GM19193 (cell line): ENCODE measurements at regions not wholly inside any gene's neighbourhood (a gene's known extent, or its start where the extent isn't known, plus 50 kb on each side); places are given as distances from the start of the nearest gene placed in this dataset.

Source experiments
- POLR2A ChIP-seq: IDR thresholded peaks from 4 replicates; pipeline ENCODE4 v1.6.1; 2011; ENCODE audit not compliant: insufficient read depth, insufficient read length; ENCODE audit errors: extremely low read depth

- TF ChIP-seq POLR2A, result no peak
Measured at GRCh38 chr14:95597784-95598211, 62.9 kb downstream of the GLRX5 start.

- TF ChIP-seq POLR2A, result no peak
Measured at GRCh38 chr14:95601650-95602049, 66.8 kb downstream of the GLRX5 start.

- TF ChIP-seq POLR2A, result no peak
Measured at GRCh38 chr14:95603415-95603814, 68.6 kb downstream of the GLRX5 start.

GRCh38 chr14:95606266-95606665 lies 71.4 kb downstream of the GLRX5 start:
- TF ChIP-seq POLR2A, result no peak

- no peak for TF ChIP-seq POLR2A
Measured at GRCh38 chr14:95608637-95609235, 73.9 kb downstream of the GLRX5 start.

- TF ChIP-seq POLR2A, result no peak
Measured at GRCh38 chr14:95609398-95609990, 74.6 kb downstream of the GLRX5 start.

- no peak for TF ChIP-seq POLR2A
Measured at GRCh38 chr14:95611293-95611880, 74.8 kb upstream of the TCL1B start.

GRCh38 chr14:95614349-95614748 lies 71.9 kb upstream of the TCL1B start:
- TF ChIP-seq POLR2A, result no peak

GRCh38 chr14:95616745-95617144 lies 69.5 kb upstream of the TCL1B start:
- TF ChIP-seq POLR2A, result no peak

- TF ChIP-seq POLR2A, result no peak
Measured at GRCh38 chr14:95619785-95620417, 66.3 kb upstream of the TCL1B start.

GRCh38 chr14:95620659-95621059 lies 65.6 kb upstream of the TCL1B start:
- TF ChIP-seq POLR2A, result peak; percentile 63

GRCh38 chr14:95623195-95623594 lies 63.0 kb upstream of the TCL1B start:
- TF ChIP-seq POLR2A, result no peak

GRCh38 chr14:95635051-95635450 lies 51.2 kb upstream of the TCL1B start:
- no peak for TF ChIP-seq POLR2A
